ENCODE measurements at regions not wholly inside any gene's neighbourhood (a gene's known extent, or its start where the extent isn't known, plus 50 kb on each side); places are given as distances from the start of the nearest gene placed in this dataset.

DNA sequence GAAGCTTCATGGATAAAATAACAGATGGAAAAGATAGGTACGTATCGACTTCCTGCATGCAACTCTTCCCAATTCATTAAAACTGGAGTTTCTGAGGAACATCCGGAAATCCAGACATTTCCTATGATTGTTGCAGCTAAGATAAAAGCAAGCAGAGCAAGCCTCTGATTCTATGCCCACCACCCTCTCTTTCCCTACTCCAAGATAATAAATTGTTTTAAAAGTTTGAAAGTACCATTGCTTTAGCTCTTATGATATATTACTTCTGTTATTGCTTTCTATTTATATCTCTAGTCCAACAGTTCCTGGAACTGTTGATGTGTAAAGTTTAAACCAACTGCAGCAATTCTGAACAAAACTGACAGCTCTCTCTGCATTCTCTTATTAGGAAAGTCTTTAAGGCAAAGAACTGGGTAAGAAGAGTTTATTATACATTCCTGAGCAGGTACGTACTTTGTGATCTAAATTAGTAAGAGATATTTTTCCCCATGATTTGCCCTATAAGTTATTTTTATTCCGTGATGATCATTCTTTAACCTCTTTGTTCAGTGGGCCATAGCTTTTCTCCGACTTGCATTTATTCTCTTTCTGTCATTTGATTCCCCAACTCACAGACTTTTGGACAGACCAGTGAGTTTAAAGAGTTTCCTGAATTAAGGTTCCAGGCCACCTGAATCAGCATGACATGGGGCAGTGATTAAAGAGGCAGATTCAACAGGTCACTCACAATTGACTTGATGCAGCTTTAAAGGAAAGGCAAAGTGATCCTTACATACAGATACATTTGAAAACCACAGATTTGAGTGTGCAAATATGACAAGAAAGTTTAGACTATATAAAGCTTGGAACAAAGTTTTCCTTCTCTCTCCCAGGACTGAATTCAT is 94.2 kb upstream of the THRB start:
- no peak for TF ChIP-seq ZC3H11A (IDR thresholded peaks at IDR 0.05)
- POLR2A ChIA-PET = no interaction called here

DNA sequence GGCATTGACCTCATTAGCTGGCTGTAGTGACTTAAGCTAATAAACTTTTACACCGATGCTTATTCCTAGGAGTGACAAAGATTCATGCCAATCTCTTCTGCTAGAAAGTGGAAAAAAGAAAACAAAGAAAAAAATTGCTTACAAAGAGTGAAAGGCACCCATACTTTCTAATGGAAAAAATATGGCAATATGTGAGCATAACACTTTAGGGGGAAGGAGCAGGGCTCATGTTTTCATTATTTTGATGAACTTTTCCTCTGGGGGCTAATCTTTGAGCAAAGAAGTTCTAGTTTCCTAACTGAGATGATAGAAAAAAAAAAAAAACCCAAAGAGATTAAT is 94.8 kb upstream of the THRB start:
- TF ChIP-seq KDM1A (IDR thresholded peaks at IDR 0.05; ENCODE audit: low read depth) (no peak), POLR2A (IDR thresholded peaks at IDR 0.05; ENCODE audit: low read length) (no peak), ZSCAN20 (CRISPR knock-in tag; IDR thresholded peaks at IDR 0.05) (no peak), CHD2 (IDR thresholded peaks at IDR 0.05; ENCODE audit: low read length, partially characterized antibody) (no peak), GATA3 (IDR thresholded peaks at IDR 0.05; ENCODE audit: borderline replicate concordance) (no peak), CBX2 (IDR thresholded peaks at IDR 0.05; ENCODE audit: borderline replicate concordance, low read depth) (no peak), SREBF2 (IDR thresholded peaks at IDR 0.05) (no peak), ZNF302 (CRISPR knock-in tag; IDR thresholded peaks at IDR 0.05) (no peak), RNF2 (IDR thresholded peaks at IDR 0.05; ENCODE audit: borderline replicate concordance, low read depth) (no peak), JUN (IDR thresholded peaks at IDR 0.05) (no peak), BHLHE40 (IDR thresholded peaks at IDR 0.05; ENCODE audit: low read depth, low read length) (no peak), HOXB13 (CRISPR knock-in tag; IDR thresholded peaks at IDR 0.05; ENCODE audit: low read depth) (no peak), FOXS1 (CRISPR knock-in tag; IDR thresholded peaks at IDR 0.05) (no peak), EHF (CRISPR knock-in tag; IDR thresholded peaks at IDR 0.05) (no peak)
- TF ChIP-seq, protein P1, sequence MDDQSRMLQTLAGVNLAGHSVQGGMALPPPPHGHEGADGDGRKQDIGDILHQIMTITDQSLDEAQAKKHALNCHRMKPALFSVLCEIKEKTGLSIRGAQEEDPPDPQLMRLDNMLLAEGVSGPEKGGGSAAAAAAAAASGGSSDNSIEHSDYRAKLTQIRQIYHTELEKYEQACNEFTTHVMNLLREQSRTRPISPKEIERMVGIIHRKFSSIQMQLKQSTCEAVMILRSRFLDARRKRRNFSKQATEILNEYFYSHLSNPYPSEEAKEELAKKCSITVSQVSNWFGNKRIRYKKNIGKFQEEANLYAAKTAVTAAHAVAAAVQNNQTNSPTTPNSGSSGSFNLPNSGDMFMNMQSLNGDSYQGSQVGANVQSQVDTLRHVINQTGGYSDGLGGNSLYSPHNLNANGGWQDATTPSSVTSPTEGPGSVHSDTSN (IDR thresholded peaks at IDR 0.05) = no peak
- TF ChIP-seq, protein P2, sequence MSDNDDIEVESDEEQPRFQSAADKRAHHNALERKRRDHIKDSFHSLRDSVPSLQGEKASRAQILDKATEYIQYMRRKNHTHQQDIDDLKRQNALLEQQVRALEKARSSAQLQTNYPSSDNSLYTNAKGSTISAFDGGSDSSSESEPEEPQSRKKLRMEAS (IDR thresholded peaks at IDR 0.05) = no peak
- TF ChIP-seq, protein P3, sequence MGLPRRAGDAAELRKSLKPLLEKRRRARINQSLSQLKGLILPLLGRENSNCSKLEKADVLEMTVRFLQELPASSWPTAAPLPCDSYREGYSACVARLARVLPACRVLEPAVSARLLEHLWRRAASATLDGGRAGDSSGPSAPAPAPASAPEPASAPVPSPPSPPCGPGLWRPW (IDR thresholded peaks at IDR 0.05) = no peak
- TF ChIP-seq, protein P4, sequence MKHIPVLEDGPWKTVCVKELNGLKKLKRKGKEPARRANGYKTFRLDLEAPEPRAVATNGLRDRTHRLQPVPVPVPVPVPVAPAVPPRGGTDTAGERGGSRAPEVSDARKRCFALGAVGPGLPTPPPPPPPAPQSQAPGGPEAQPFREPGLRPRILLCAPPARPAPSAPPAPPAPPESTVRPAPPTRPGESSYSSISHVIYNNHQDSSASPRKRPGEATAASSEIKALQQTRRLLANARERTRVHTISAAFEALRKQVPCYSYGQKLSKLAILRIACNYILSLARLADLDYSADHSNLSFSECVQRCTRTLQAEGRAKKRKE (CRISPR knock-in tag; IDR thresholded peaks at IDR 0.05; ENCODE audit: low read depth) = no peak
- TF ChIP-seq, protein P5, sequence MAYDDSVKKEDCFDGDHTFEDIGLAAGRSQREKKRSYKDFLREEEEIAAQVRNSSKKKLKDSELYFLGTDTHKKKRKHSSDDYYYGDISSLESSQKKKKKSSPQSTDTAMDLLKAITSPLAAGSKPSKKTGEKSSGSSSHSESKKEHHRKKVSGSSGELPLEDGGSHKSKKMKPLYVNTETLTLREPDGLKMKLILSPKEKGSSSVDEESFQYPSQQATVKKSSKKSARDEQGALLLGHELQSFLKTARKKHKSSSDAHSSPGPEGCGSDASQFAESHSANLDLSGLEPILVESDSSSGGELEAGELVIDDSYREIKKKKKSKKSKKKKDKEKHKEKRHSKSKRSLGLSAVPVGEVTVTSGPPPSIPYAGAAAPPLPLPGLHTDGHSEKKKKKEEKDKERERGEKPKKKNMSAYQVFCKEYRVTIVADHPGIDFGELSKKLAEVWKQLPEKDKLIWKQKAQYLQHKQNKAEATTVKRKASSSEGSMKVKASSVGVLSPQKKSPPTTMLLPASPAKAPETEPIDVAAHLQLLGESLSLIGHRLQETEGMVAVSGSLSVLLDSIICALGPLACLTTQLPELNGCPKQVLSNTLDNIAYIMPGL (CRISPR knock-in tag; IDR thresholded peaks at IDR 0.05; ENCODE audit: borderline replicate concordance) = no peak
- Histone ChIP-seq H3K9me3 (no peaks in the 10 kb centered on the region), H3K4me2 (no peak overlapping the region), H3K4me3 (no peak overlapping the region), H3K4me1 (peaks cover 23% of the 10 kb centered on the region), H3K27ac (no peak overlapping the region)
- POLR2A ChIA-PET = no interaction called here
- DNase-seq (ENCODE audit: low read depth in 1 of 2, low spot score in 1 of 2) = no peak
- ATAC-seq = no peak
- FAIRE-seq = no peak
- 59% methylated on average over 1 of the region's 1 CpG for WGBS (ENCODE audit: missing lambda C conversion rate)
- CTCF ChIA-PET = no interaction called here

More for the DNA sequence above, 94.2 kb upstream of the THRB start:
- Histone ChIP-seq H3K4me3 (no peak overlapping the region), H3K4me1 (peaks cover 23% of the 10 kb centered on the region), H3K9me3 (no peaks in the 10 kb centered on the region), H3K4me2 (no peak overlapping the region), H3K27ac (no peak overlapping the region)
- ATAC-seq (no peak), DNase-seq (ENCODE audit: low read depth in 1 of 2, low spot score in 1 of 2) (no peak), FAIRE-seq (no peak)
- CTCF ChIA-PET = no interaction called here
- 57% methylated on average over 6 of the region's 6 CpGs for WGBS (ENCODE audit: missing lambda C conversion rate)
